Upper lobe of left lung (tissue), 4 donors: ENCODE measurements at regions not wholly inside any gene's neighbourhood (a gene's known extent, or its start where the extent isn't known, plus 50 kb on each side); places are given as distances from the start of the nearest gene placed in this dataset.

ENCODE experiments used
- EP300 ChIP-seq, 4 donors: sonication (generic); formaldehyde crosslinking; IDR thresholded peaks; one replicate each; pipeline ENCODE4 v1.5.1; 2017; ENCODE audit warnings: antibody characterized with exemption in 4 of 4, control low read depth in 2 of 4
- POLR2A ChIP-seq, 4 donors: fragments of 450-650 bp; IDR thresholded peaks; one replicate each; pipeline ENCODE4 v1.5.1; 2016 to 2017; ENCODE audit warnings: antibody characterized with exemption in 4 of 4, mild to moderate bottlenecking in 2 of 4
- POLR2AphosphoS5 ChIP-seq, 2 donors: sonication (generic); formaldehyde crosslinking; IDR thresholded peaks; one replicate each; pipeline ENCODE4 v1.5.1; 2017; ENCODE audit warnings: antibody characterized with exemption in 2 of 2
- TF ChIP-seq, protein P1 (sequence below), 6 experiments: fragments of 450-650 bp in 4 of 6; fragments of 200-600 bp in 2 of 6; sonication (generic) in 2 of 6; IDR thresholded peaks; one replicate each; pipeline ENCODE4 v1.5.1; 2016 to 2019; ENCODE audit warnings: antibody characterized with exemption in 6 of 6

DNA sequence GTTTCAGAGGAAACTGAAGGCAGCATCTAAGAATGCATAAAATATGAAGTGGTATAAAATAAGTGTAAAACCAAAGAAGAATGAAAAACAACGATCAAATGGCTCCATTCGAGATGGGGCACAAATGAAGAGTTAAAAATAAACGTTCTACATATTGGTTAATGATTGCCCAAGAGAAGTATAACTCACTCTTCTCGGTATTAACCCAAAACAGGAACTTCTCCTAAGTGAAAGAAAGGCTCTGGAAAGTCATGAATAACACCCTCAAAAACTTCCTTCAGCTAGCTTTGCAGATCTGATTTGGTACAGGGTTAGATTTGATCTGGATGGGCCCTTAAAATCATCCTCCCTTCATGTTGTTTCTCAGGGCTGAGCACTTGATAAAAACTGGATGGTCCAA, 94.3 kb upstream of the ADO start:
- TF ChIP-seq, protein P1, sequence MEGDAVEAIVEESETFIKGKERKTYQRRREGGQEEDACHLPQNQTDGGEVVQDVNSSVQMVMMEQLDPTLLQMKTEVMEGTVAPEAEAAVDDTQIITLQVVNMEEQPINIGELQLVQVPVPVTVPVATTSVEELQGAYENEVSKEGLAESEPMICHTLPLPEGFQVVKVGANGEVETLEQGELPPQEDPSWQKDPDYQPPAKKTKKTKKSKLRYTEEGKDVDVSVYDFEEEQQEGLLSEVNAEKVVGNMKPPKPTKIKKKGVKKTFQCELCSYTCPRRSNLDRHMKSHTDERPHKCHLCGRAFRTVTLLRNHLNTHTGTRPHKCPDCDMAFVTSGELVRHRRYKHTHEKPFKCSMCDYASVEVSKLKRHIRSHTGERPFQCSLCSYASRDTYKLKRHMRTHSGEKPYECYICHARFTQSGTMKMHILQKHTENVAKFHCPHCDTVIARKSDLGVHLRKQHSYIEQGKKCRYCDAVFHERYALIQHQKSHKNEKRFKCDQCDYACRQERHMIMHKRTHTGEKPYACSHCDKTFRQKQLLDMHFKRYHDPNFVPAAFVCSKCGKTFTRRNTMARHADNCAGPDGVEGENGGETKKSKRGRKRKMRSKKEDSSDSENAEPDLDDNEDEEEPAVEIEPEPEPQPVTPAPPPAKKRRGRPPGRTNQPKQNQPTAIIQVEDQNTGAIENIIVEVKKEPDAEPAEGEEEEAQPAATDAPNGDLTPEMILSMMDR (IDR thresholded peaks at IDR 0.05) = no peak
- no peak for TF ChIP-seq POLR2A (IDR thresholded peaks at IDR 0.05)
- no peak for TF ChIP-seq POLR2AphosphoS5 (IDR thresholded peaks at IDR 0.05)
- no peak for TF ChIP-seq EP300 (IDR thresholded peaks at IDR 0.05)
